ENCODE measurements at regions not wholly inside any gene's neighbourhood (a gene's known extent, or its start where the extent isn't known, plus 50 kb on each side); places are given as distances from the start of the nearest gene placed in this dataset.

GRCh38 chr11:134564472-134565200, 152.6 kb upstream of the B3GAT1 start:
- TF ChIP-seq CTCF (IDR thresholded peaks at IDR 0.05): no peak
- no peak for TF ChIP-seq POLR2AphosphoS5 (IDR thresholded peaks at IDR 0.05)

Data from sigmoid colon (tissue), 4 donors.